Mammary epithelial cell (primary cell): ENCODE measurements at regions not wholly inside any gene's neighbourhood (a gene's known extent, or its start where the extent isn't known, plus 50 kb on each side); places are given as distances from the start of the nearest gene placed in this dataset.

Experiments used
- EZH2 ChIP-seq: IDR thresholded peaks from 2 replicates; pipeline ENCODE4 v1.6.1; 2012; ENCODE audit warnings: low read length, inconsistent platforms, borderline replicate concordance
- TF ChIP-seq, protein P1 (sequence below), 2 donors: IDR thresholded peaks in 1 of 2; conservative IDR thresholded peaks in 1 of 2; 2 replicates each; pipeline ENCODE4 v1.5.1; 2011 to 2012; ENCODE audit warnings: inconsistent platforms in 2 of 2, low read length in 2 of 2, mild to moderate bottlenecking in 2 of 2, control low read depth in 1 of 2, low read depth in 1 of 2; ENCODE audit not compliant: insufficient read depth in 1 of 2; ENCODE audit errors: extremely low read depth in 1 of 2

DNA sequence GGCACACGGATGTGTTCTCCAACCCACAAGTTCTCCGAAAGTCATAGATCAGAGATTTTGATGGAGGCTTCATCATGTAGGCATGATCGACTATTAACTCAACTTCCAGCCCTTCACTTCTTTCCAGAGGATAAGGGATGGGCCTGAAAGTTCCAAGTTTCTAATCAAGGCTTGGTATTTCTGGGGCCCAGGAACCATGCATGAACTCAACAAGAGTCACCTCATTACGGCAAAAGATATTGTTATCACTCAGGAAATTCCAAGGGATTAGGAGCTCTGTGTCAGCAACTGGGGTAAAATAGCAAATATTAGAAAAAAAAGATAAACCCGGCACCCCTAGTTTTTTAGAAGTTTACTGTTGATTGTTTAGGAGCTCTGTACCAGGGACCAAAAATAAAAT, 240.1 kb upstream of the PPP1R2C start:
- TF ChIP-seq EZH2: no peak
- TF ChIP-seq, protein P1, sequence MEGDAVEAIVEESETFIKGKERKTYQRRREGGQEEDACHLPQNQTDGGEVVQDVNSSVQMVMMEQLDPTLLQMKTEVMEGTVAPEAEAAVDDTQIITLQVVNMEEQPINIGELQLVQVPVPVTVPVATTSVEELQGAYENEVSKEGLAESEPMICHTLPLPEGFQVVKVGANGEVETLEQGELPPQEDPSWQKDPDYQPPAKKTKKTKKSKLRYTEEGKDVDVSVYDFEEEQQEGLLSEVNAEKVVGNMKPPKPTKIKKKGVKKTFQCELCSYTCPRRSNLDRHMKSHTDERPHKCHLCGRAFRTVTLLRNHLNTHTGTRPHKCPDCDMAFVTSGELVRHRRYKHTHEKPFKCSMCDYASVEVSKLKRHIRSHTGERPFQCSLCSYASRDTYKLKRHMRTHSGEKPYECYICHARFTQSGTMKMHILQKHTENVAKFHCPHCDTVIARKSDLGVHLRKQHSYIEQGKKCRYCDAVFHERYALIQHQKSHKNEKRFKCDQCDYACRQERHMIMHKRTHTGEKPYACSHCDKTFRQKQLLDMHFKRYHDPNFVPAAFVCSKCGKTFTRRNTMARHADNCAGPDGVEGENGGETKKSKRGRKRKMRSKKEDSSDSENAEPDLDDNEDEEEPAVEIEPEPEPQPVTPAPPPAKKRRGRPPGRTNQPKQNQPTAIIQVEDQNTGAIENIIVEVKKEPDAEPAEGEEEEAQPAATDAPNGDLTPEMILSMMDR (conservative IDR thresholded peaks at IDR 0.05 in 1 of 2, IDR thresholded peaks at IDR 0.05 in 1 of 2; ENCODE audit: extremely low read depth in 1 of 2, insufficient read depth in 1 of 2, low read depth in 1 of 2, low read length in 2 of 2): no peak
